ENCODE measurements at regions not wholly inside any gene's neighbourhood (a gene's known extent, or its start where the extent isn't known, plus 50 kb on each side); places are given as distances from the start of the nearest gene placed in this dataset.

DNA sequence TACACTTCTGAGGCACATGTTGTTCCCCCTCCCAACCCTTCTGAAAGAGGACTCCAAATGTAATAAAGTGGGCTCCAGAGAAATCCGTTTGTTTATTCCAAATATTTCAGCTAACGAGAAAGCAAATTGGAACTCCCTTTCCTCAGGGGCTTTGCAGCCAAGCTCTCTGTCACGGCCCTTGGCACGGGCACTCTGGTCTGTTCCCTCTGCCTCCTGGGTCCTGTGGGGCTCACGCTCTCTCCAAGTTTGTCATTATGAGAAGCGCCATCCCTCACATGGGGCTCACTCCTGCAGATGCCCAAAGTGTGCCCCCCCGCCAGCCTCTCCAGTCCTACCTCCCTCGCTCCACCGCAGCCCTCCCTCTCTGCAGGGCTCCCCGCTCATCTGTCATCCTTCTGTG is 125.4 kb upstream of the POU2AF2 start:
- Mint-ChIP-seq H3K36me3 (ENCODE audit: unreplicated experiment) (no peaks in the 10 kb centered on the region), H3K9me3 (ENCODE audit: unreplicated experiment) (no peaks in the 10 kb centered on the region), H3K4me3 (ENCODE audit: unreplicated experiment) (no peak overlapping the region), H3K4me1 (ENCODE audit: unreplicated experiment) (no peaks in the 10 kb centered on the region), H3K27ac (ENCODE audit: unreplicated experiment) (no peak overlapping the region), H3K27me3 (ENCODE audit: unreplicated experiment) (peaks cover 6% of the 10 kb centered on the region)
- TF ChIP-seq, protein P1, sequence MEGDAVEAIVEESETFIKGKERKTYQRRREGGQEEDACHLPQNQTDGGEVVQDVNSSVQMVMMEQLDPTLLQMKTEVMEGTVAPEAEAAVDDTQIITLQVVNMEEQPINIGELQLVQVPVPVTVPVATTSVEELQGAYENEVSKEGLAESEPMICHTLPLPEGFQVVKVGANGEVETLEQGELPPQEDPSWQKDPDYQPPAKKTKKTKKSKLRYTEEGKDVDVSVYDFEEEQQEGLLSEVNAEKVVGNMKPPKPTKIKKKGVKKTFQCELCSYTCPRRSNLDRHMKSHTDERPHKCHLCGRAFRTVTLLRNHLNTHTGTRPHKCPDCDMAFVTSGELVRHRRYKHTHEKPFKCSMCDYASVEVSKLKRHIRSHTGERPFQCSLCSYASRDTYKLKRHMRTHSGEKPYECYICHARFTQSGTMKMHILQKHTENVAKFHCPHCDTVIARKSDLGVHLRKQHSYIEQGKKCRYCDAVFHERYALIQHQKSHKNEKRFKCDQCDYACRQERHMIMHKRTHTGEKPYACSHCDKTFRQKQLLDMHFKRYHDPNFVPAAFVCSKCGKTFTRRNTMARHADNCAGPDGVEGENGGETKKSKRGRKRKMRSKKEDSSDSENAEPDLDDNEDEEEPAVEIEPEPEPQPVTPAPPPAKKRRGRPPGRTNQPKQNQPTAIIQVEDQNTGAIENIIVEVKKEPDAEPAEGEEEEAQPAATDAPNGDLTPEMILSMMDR (IDR thresholded peaks at IDR 0.05), result no peak
- no peak for DNase-seq (ENCODE audit: extremely low spot score, unreplicated experiment)

DNA sequence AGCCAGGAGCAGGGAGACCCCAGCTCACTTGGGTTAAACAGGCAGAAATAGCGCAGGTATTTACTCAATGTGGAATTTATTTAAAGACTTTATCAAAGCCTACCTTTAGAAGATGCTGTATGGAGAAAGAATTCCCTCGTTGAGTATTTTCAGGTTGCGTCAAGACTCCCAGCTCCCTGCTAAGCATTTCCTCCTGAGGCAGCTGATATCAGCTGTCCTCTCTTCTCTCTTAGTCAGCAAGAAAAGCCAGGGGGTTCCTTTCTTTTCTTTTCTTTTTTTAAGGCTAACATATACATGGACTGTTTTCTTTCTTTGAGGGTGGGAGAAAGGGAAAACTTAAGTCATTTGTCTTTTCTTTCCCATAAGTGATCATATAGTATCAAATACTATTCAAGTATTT is 125.8 kb upstream of the POU2AF2 start:
- Mint-ChIP-seq H3K27me3 (ENCODE audit: unreplicated experiment) (peaks cover 4% of the 10 kb centered on the region), H3K36me3 (ENCODE audit: unreplicated experiment) (no peaks in the 10 kb centered on the region), H3K9me3 (ENCODE audit: unreplicated experiment) (no peaks in the 10 kb centered on the region), H3K4me1 (ENCODE audit: unreplicated experiment) (no peaks in the 10 kb centered on the region), H3K4me3 (ENCODE audit: unreplicated experiment) (no peak overlapping the region), H3K27ac (ENCODE audit: unreplicated experiment) (no peak overlapping the region)
- no peak for DNase-seq (ENCODE audit: extremely low spot score, unreplicated experiment)
- TF ChIP-seq, protein P1 (IDR thresholded peaks at IDR 0.05), result no peak

DNA sequence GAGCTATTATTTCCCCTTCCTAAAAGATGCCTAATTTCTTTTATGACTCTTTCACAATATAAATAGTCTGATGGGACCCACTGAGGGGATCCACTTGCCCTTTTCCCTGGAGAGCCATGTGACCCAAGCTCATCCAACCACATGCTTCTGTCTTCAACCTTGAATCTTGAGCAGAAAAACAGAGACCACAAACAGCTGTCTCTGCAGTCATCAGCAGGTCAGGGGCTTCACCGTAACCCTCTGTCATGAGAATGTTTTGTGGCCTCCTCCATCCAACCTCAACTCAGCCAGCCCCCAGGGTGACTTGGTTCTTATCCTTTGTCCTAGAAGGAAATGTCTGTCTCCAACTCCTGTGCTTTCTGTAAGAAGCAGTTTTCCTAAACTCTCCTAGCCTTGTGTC is 129.6 kb upstream of the POU2AF2 start:
- peaks cover 3% of the 10 kb centered on the region for H3K27me3 Mint-ChIP-seq (ENCODE audit: unreplicated experiment)

DNA sequence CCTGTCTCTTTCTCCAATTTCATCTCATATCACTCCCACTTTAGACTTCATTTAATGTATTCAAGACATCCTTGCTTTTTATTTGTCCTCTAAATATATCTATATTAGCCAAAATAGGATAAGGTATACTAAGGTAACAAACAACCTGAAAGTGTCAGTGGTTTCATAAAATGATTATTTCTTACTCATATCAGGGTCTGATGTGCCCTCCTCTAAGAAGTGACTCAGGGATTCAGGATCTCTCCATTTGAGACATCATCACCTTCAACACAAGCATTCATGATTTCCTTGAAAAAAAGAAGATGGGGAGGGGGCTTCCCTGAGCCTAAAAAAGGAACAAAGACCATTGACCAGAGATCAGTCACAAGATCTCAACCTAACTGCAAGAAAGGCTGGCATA is 131.4 kb upstream of the POU2AF2 start:
- DNase-seq (ENCODE audit: extremely low spot score, unreplicated experiment), result no peak
- Mint-ChIP-seq H3K4me1 (ENCODE audit: unreplicated experiment) (no peaks in the 10 kb centered on the region), H3K36me3 (ENCODE audit: unreplicated experiment) (no peaks in the 10 kb centered on the region), H3K4me3 (ENCODE audit: unreplicated experiment) (no peak overlapping the region), H3K27me3 (ENCODE audit: unreplicated experiment) (peaks cover 3% of the 10 kb centered on the region), H3K9me3 (ENCODE audit: unreplicated experiment) (no peaks in the 10 kb centered on the region), H3K27ac (ENCODE audit: unreplicated experiment) (no peak overlapping the region)
- TF ChIP-seq, protein P1 (IDR thresholded peaks at IDR 0.05), result no peak

More for the DNA sequence above, 129.6 kb upstream of the POU2AF2 start:
- Mint-ChIP-seq H3K36me3 (ENCODE audit: unreplicated experiment) (no peaks in the 10 kb centered on the region), H3K4me3 (ENCODE audit: unreplicated experiment) (no peak overlapping the region), H3K9me3 (ENCODE audit: unreplicated experiment) (no peaks in the 10 kb centered on the region), H3K27ac (ENCODE audit: unreplicated experiment) (no peak overlapping the region), H3K4me1 (ENCODE audit: unreplicated experiment) (no peaks in the 10 kb centered on the region)
- TF ChIP-seq, protein P1 (IDR thresholded peaks at IDR 0.05), result no peak
- no peak for DNase-seq (ENCODE audit: extremely low spot score, unreplicated experiment)

DNA sequence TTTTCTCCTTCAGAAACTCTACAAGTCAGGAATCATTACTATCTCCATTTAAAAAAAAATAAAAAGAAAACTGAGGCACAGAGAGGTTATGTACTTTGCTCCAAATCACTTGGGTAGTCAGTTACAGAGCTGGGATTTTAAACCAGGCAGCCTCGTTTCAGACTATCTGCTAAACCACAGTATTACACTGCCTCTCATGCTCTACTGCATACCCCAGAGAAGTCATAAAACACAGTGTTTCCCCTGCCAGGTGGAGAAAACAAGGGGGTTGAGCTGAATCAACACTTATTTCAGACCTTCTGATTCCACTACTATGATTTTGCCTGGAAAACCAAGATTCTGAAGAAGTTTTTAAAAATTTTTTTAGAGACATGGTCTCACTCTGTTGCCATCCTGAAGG is 132.9 kb upstream of the POU2AF2 start:
- H3K36me3 Mint-ChIP-seq (ENCODE audit: unreplicated experiment), result no peaks in the 10 kb centered on the region
- TF ChIP-seq, protein P1 (IDR thresholded peaks at IDR 0.05), result no peak
- H3K27me3 Mint-ChIP-seq (ENCODE audit: unreplicated experiment), result peaks cover 11% of the 10 kb centered on the region
- H3K4me3 Mint-ChIP-seq (ENCODE audit: unreplicated experiment), result no peak overlapping the region
- no peak overlapping the region for H3K27ac Mint-ChIP-seq (ENCODE audit: unreplicated experiment)
- H3K4me1 Mint-ChIP-seq (ENCODE audit: unreplicated experiment), result no peaks in the 10 kb centered on the region
- no peaks in the 10 kb centered on the region for H3K9me3 Mint-ChIP-seq (ENCODE audit: unreplicated experiment)
- DNase-seq (ENCODE audit: extremely low spot score, unreplicated experiment), result no peak
